ENCODE measurements at regions not wholly inside any gene's neighbourhood (a gene's known extent, or its start where the extent isn't known, plus 50 kb on each side); places are given as distances from the start of the nearest gene placed in this dataset.

DNA sequence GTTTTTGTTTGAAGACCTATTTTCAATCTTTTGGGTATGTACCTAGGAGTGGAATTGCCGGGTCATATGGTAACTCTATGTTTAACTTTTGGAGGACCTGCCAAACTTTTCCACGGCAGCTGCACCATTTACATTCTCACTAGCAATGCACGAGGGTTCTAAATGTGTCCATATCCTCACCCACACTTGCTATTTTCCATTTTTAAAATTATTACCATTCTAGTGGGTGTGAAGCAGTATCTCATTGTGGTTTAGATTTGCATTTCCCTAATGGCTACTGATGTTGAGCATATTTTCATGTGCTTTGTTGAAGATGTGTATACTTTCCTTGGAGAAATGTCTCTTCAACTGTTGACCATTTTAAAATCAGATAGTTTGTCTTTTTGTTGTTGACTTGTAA is 60.3 kb upstream of the HAPSTR1 start:
- H3K4me3 ChIP-seq = no peak overlapping the region
- H3K27ac ChIP-seq = no peak overlapping the region
- 72 to 85% (median 75%) methylated on average over 3 of the region's 3 CpGs for WGBS, 3 donors
- H3K36me3 ChIP-seq = no peaks in the 10 kb centered on the region
- intact Hi-C loops (cut with DNase I) = no loop called here
- no peaks in the 10 kb centered on the region for H3K4me1 ChIP-seq (ENCODE audit: insufficient read depth)
- TF ChIP-seq, protein P1, sequence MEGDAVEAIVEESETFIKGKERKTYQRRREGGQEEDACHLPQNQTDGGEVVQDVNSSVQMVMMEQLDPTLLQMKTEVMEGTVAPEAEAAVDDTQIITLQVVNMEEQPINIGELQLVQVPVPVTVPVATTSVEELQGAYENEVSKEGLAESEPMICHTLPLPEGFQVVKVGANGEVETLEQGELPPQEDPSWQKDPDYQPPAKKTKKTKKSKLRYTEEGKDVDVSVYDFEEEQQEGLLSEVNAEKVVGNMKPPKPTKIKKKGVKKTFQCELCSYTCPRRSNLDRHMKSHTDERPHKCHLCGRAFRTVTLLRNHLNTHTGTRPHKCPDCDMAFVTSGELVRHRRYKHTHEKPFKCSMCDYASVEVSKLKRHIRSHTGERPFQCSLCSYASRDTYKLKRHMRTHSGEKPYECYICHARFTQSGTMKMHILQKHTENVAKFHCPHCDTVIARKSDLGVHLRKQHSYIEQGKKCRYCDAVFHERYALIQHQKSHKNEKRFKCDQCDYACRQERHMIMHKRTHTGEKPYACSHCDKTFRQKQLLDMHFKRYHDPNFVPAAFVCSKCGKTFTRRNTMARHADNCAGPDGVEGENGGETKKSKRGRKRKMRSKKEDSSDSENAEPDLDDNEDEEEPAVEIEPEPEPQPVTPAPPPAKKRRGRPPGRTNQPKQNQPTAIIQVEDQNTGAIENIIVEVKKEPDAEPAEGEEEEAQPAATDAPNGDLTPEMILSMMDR (IDR thresholded peaks at IDR 0.05) = no peak
- no peak for TF ChIP-seq POLR2A (IDR thresholded peaks at IDR 0.05)
- no peak for TF ChIP-seq EP300 (IDR thresholded peaks at IDR 0.05)
- no peak for DNase-seq
- no peaks in the 10 kb centered on the region for H3K27me3 ChIP-seq
- H3K9me3 ChIP-seq = no peaks in the 10 kb centered on the region

DNA sequence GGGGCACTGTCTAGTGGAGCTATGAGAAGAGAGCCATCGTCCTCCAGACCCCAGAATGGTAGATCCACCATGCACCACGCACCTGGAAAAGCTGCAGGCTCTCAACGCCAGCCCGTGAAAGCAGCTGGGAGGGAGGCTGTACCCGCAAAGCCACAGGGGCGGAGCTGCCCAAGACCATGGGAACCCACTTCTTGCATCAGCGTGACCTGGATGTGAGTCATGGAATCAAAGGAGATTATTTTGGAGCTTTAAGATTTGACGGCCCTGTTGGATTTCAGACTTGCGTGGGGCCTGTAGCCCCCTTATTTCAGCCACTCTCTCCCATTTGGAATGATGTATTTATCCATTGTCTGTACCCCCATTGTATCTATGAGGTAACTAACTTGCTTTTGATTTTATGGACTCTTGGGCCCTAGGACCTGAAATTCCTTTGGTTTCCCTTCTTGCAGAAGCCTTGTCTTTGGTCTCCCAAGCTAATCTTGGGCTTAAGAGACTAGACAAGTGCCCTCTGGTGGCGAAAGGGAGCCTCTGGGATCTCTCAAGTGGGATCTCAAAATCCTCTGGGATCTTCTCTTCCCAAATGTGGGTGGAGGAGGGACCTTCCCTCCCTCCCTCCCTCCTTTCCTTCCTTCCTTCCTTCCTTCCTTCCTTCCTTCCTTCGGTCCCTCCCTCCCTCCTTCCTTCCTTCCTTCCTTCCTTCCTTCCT is 58.2 kb upstream of the HAPSTR1 start:
- Histone ChIP-seq H3K4me1 (ENCODE audit: insufficient read depth) (no peaks in the 10 kb centered on the region), H3K4me3 (no peak overlapping the region), H3K27me3 (no peaks in the 10 kb centered on the region), H3K27ac (no peak overlapping the region), H3K36me3 (no peaks in the 10 kb centered on the region), H3K9me3 (no peaks in the 10 kb centered on the region)
- TF ChIP-seq EP300 (IDR thresholded peaks at IDR 0.05) (no peak), POLR2A (IDR thresholded peaks at IDR 0.05) (no peak)
- TF ChIP-seq, protein P1 (IDR thresholded peaks at IDR 0.05) = no peak
- 77 to 83% (median 81%) methylated on average over 10 to 11 of the region's 11 CpGs for WGBS, 3 donors
- intact Hi-C loops (cut with DNase I) = no loop called here
- DNase-seq = peak in 1 of 5 donors; percentile 35

DNA sequence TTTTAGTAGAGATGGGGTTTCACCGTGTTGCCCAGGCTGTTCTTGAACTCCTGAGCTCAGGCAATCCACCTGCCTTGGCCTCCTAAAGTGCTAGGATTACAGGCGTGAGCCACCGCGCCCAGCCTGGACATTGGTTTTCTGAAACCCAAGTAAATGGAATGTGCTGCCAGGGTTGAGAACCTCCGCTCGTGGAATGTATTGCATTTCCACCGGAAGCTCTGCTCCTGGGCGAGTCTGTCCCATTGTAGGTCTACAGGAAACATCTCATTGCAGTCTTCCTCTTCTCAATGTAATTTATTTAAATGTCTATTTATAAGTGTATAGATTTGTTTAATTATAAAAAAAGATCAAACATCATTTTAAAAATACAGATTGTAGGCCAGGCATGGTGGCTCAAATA is 57.4 kb upstream of the HAPSTR1 start:
- WGBS, 3 donors = 80 to 87% (median 81%) methylated on average over 8 of the region's 8 CpGs
- Histone ChIP-seq H3K27me3 (no peaks in the 10 kb centered on the region), H3K4me1 (ENCODE audit: insufficient read depth) (no peaks in the 10 kb centered on the region), H3K36me3 (no peaks in the 10 kb centered on the region), H3K27ac (no peak overlapping the region), H3K9me3 (no peaks in the 10 kb centered on the region), H3K4me3 (no peak overlapping the region)
- no peak for DNase-seq
- TF ChIP-seq EP300 (IDR thresholded peaks at IDR 0.05) = no peak
- TF ChIP-seq, protein P1 (IDR thresholded peaks at IDR 0.05) = no peak
- no peak for TF ChIP-seq POLR2A (IDR thresholded peaks at IDR 0.05)
- intact Hi-C loops (cut with DNase I) = no loop called here

DNA sequence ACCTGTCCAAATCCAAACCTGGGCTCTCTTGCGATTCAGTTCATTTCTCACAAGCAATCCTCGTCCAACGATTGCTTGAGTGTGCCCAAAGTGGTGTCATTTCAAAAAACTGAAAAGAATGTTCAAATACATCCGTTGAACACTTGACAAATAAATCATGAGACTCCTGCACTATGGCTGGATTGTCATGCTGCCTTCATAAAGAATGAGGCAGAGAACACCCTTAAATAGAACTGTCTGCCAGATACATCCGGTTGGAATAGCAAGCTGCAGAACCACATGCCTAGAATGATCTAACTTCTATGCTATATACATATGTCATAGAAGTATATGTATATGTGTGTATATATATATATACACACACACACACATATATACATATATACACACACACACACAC is 55.4 kb upstream of the HAPSTR1 start:
- no peak overlapping the region for H3K27ac ChIP-seq
- H3K4me1 ChIP-seq (ENCODE audit: insufficient read depth) = no peaks in the 10 kb centered on the region
- 72 to 77% (median 74%) methylated on average over 5 of the region's 5 CpGs for WGBS, 3 donors
- intact Hi-C loops (cut with DNase I) = no loop called here
- H3K27me3 ChIP-seq = no peaks in the 10 kb centered on the region
- TF ChIP-seq POLR2A (IDR thresholded peaks at IDR 0.05) = no peak
- TF ChIP-seq EP300 (IDR thresholded peaks at IDR 0.05) = no peak
- TF ChIP-seq, protein P1 (IDR thresholded peaks at IDR 0.05) = no peak
- H3K4me3 ChIP-seq = no peak overlapping the region
- no peak for DNase-seq
- H3K36me3 ChIP-seq = no peaks in the 10 kb centered on the region
- H3K9me3 ChIP-seq = no peaks in the 10 kb centered on the region

All from ovary (tissue), 7 donors.